IMR-90 (cell line): ENCODE measurements at regions not wholly inside any gene's neighbourhood (a gene's known extent, or its start where the extent isn't known, plus 50 kb on each side); places are given as distances from the start of the nearest gene placed in this dataset.

Experiments
- ATAC-seq: fragments of 200-7000 bp; cut with Tn5 transposase; 2 replicates; pipeline ENCODE4 v1.9.1; 2020; ENCODE audit warnings: low read depth, mild to moderate bottlenecking, moderate library complexity
- BruUV-seq: library from RNA; stranded (reverse); fragments of 400-500 nt; replicated peaks from 2 replicates; lab custom pipeline; 2021; lab: Mats Ljungman, UMichigan
- CTCF ChIA-PET: fragments of 300-600 bp; formaldehyde crosslinking; extraction: SDS; loops from one replicate; lab custom pipeline; 2021; ENCODE audit warnings: antibody characterized with exemption; lab: Yijun Ruan, JAX
- POLR2A ChIA-PET: fragments of 300-600 bp; sonication (Branson Sonifier 250); formaldehyde crosslinking; loops from one replicate; lab custom pipeline; 2022; ENCODE audit warnings: antibody characterized with exemption; ENCODE audit not compliant: unreplicated experiment; lab: Charles Lee
- DNase-seq: peaks from one replicate; pipeline ENCODE4 v3.0.0; 2013
- H2AFZ ChIP-seq: replicated peaks from 2 replicates; pipeline ENCODE3; 2013; ENCODE audit warnings: low read length, mild to moderate bottlenecking; ENCODE audit not compliant: poor library complexity
- H2AK5ac ChIP-seq: 2 replicates; pipeline ENCODE4 v1.6.1; 2013; ENCODE audit warnings: low read depth, low read length, inconsistent platforms
- H2AK9ac ChIP-seq: replicated peaks from 2 replicates; pipeline ENCODE3; 2013; ENCODE audit warnings: mild to moderate bottlenecking, low read depth, low read length, moderate library complexity; ENCODE audit not compliant: poor library complexity
- H2BK120ac ChIP-seq: 2 replicates; pipeline ENCODE4 v1.6.1; 2013; ENCODE audit warnings: low read depth, low read length, inconsistent platforms
- H2BK15ac ChIP-seq: 3 replicates; pipeline ENCODE4 v1.6.1; 2013; ENCODE audit warnings: low read depth, low read length, inconsistent platforms
- H2BK20ac ChIP-seq: 2 replicates; pipeline ENCODE4 v1.6.1; 2013; ENCODE audit warnings: low read depth, mild to moderate bottlenecking, inconsistent platforms, low read length, moderate library complexity
- H2BK5ac ChIP-seq: 2 replicates; pipeline ENCODE4 v1.6.1; 2013; ENCODE audit warnings: mild to moderate bottlenecking, low read depth, low read length, inconsistent platforms; ENCODE audit not compliant: poor library complexity, severe bottlenecking
- H3K14ac ChIP-seq: replicated peaks from 2 replicates; pipeline ENCODE4 v1.6.1; 2013; ENCODE audit warnings: low read depth, low read length, inconsistent platforms
- H3K18ac ChIP-seq: 2 replicates; pipeline ENCODE4 v1.6.1; 2013; ENCODE audit warnings: low read depth, low read length, control low read depth
- H3K23ac ChIP-seq: 2 replicates; pipeline ENCODE4 v1.6.1; 2013; ENCODE audit warnings: low read depth, low read length, inconsistent platforms
- H3K27ac ChIP-seq: 2 replicates; pipeline ENCODE4 v1.5.1; 2013; ENCODE audit warnings: mild to moderate bottlenecking, control low read depth, low read length; ENCODE audit not compliant: insufficient read depth
- H3K27me3 ChIP-seq: 2 replicates; pipeline ENCODE4 v1.6.1; 2013; ENCODE audit warnings: low read length; ENCODE audit not compliant: control insufficient read depth, insufficient read depth
- H3K36me3 ChIP-seq: 2 replicates; pipeline ENCODE4 v1.6.1; 2013; ENCODE audit warnings: low read length, mixed read lengths; ENCODE audit not compliant: control insufficient read depth, insufficient read depth
- H3K4ac ChIP-seq: 2 replicates; pipeline ENCODE4 v1.6.1; 2013; ENCODE audit warnings: low read depth, low read length, inconsistent platforms
- H3K4me1 ChIP-seq: 2 replicates; pipeline ENCODE4 v1.6.1; 2013; ENCODE audit warnings: low read length, mixed read lengths; ENCODE audit not compliant: control insufficient read depth, insufficient read depth
- H3K4me2 ChIP-seq: 2 replicates; pipeline ENCODE4 v1.6.1; 2013; ENCODE audit warnings: low read depth, mild to moderate bottlenecking, control low read depth, low read length, moderate library complexity
- H3K4me3 ChIP-seq: 2 replicates; pipeline ENCODE4 v1.5.1; 2013; ENCODE audit warnings: low read depth, mild to moderate bottlenecking, control low read depth, low read length, moderate library complexity; ENCODE audit not compliant: insufficient read depth
- H3K56ac ChIP-seq: 2 replicates; pipeline ENCODE4 v1.6.1; 2013; ENCODE audit warnings: low read length, inconsistent platforms; ENCODE audit not compliant: insufficient read depth; ENCODE audit errors: extremely low read depth
- H3K79me1 ChIP-seq, 2 experiments: 2 replicates each; pipeline ENCODE4 v1.6.1; 2013; ENCODE audit warnings: low read length in 2 of 2, inconsistent platforms in 1 of 2, low read depth in 1 of 2
- H3K9ac ChIP-seq: 2 replicates; pipeline ENCODE4 v1.6.1; 2013; ENCODE audit warnings: low read depth, low read length, control low read depth
- H3K9me1 ChIP-seq: 2 replicates; pipeline ENCODE4 v1.6.1; 2013; ENCODE audit warnings: low read length, inconsistent platforms; ENCODE audit not compliant: insufficient read depth
- H3K9me3 ChIP-seq: 2 replicates; pipeline ENCODE4 v1.6.1; 2013; ENCODE audit warnings: low read length; ENCODE audit not compliant: control insufficient read depth, insufficient read depth
- H4K20me1 ChIP-seq: 2 replicates; pipeline ENCODE4 v1.6.1; 2013; ENCODE audit warnings: low read length, inconsistent platforms; ENCODE audit not compliant: insufficient read depth
- H4K5ac ChIP-seq: 2 replicates; pipeline ENCODE4 v1.6.1; 2013; ENCODE audit warnings: mild to moderate bottlenecking, low read depth, low read length, control low read depth
- H4K8ac ChIP-seq, 2 experiments: 2 replicates each; pipeline ENCODE4 v1.6.1; 2013; ENCODE audit warnings: low read depth in 2 of 2, low read length in 2 of 2, control low read depth in 1 of 2, inconsistent platforms in 1 of 2
- H4K91ac ChIP-seq: 2 replicates; pipeline ENCODE4 v1.6.1; 2013; ENCODE audit warnings: low read depth, low read length, inconsistent platforms; ENCODE audit not compliant: insufficient read depth
- BHLHE40 ChIP-seq: fragments of 150-350 bp; IDR thresholded peaks from 2 replicates; pipeline ENCODE4 v1.6.1; 2016; ENCODE audit warnings: mild to moderate bottlenecking, low read depth, low read length
- CTCF ChIP-seq: conservative IDR thresholded peaks from 2 replicates; pipeline ENCODE4 v1.5.1; 2012; ENCODE audit warnings: mild to moderate bottlenecking, low read depth, low read length, improper control_type of control experiment
- FOS ChIP-seq: fragments of 150-350 bp; IDR thresholded peaks from 2 replicates; pipeline ENCODE4 v1.6.1; 2016; ENCODE audit warnings: low read depth, low read length
- MAZ ChIP-seq: IDR thresholded peaks from 2 replicates; pipeline ENCODE4 v1.6.1; 2012; ENCODE audit warnings: low read depth, mild to moderate bottlenecking, low read length, improper control_type of control experiment, moderate library complexity, borderline replicate concordance
- POLR2A ChIP-seq: IDR thresholded peaks from 2 replicates; pipeline ENCODE4 v1.6.1; 2012; ENCODE audit warnings: mild to moderate bottlenecking, low read depth, low read length
- RAD21 ChIP-seq: IDR thresholded peaks from 2 replicates; pipeline ENCODE4 v1.6.1; 2012; ENCODE audit warnings: low read length, improper control_type of control experiment
- WGBS, 2 experiments: methylation state at CpG; one replicate each; pipeline versions ENCODE4 v1.1.5 to v1.1.7; 2013; ENCODE audit warnings: missing lambda C conversion rate in 2 of 2; ENCODE audit not compliant: insufficient read length in 1 of 2; ENCODE audit errors: extremely low coverage in 2 of 2; 5-methylcytosine and 5-hydroxymethylcytosine counted together
- dilution Hi-C: fragments of 300-500 bp; cut with HindIII; formaldehyde crosslinking; loops from one replicate; pipeline ENCODE4 v1.14.3; 2018; ENCODE audit warnings: low sequenced_read_pairs; ENCODE audit not compliant: unreplicated experiment
- in situ Hi-C: fragments of 300-500 bp; cut with MboI; formaldehyde crosslinking; loops from 3 replicates; pipeline ENCODE4 v1.14.3; 2019; ENCODE audit warnings: low sequenced_read_pairs, inconsistent platforms, mixed read lengths
- intact Hi-C: fragments of 100-400 bp; cut with micrococcal nuclease; formaldehyde crosslinking; loops from 2 replicates; pipeline ENCODE4 v1.10.0; 2022

DNA sequence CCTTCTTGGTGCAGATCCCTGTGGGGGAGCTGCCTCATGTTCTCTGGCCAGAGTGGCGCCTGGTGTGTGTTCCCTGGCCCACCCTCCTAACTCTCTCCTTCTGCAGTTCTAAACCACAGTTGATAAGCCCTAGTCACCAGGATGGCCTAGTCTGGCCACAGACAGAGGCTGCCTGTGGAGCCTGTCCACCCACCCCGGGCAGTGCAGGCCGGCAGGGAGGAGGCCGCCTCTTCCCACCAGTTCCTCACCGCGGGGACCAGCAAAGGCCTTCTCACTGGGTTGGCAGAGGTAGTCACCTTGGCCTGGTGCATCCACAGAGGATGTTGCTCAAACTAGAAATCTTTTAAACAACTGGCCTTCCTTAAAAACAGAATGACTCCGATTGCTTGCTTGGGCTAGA lies 276.4 kb upstream of the TTC14 start:
- WGBS, 2 experiments, result 100% methylated on average over 2 of the region's 7 CpGs; no CpG with 5 or more reads in 1 of the 2 experiments
- in situ Hi-C loops (no loop called here), intact Hi-C loops (no loop called here), dilution Hi-C loops (no loop called here)
- Histone ChIP-seq H4K8ac (no peak overlapping the region), H3K4ac (no peak overlapping the region), H3K27ac (no peak overlapping the region), H3K79me1 (no peaks in the 10 kb centered on the region), H2BK120ac (no peak overlapping the region), H3K18ac (no peak overlapping the region), H3K4me1 (no peaks in the 10 kb centered on the region), H3K9me3 (no peaks in the 10 kb centered on the region), H3K4me2 (no peak overlapping the region), H2BK20ac (no peak overlapping the region), H3K14ac (no peak overlapping the region), H4K91ac (no peak overlapping the region), H2AK5ac (no peak overlapping the region), H4K5ac (no peak overlapping the region), H3K23ac (no peak overlapping the region), H3K4me3 (no peak overlapping the region), H2BK5ac (no peak overlapping the region), H2BK15ac (no peak overlapping the region), H3K56ac (no peak overlapping the region), H3K27me3 (no peaks in the 10 kb centered on the region), H3K9me1 (no peaks in the 10 kb centered on the region), H2AFZ (no peak overlapping the region), H3K36me3 (no peaks in the 10 kb centered on the region), H3K9ac (no peak overlapping the region), H2AK9ac (no peak overlapping the region), H4K20me1 (no peaks in the 10 kb centered on the region)
- TF ChIP-seq BHLHE40 (no peak), RAD21 (no peak), POLR2A (no peak), FOS (no peak), CTCF (no peak), MAZ (no peak)
- no peak for DNase-seq
- CTCF ChIA-PET, result no interaction called here
- no peak for ATAC-seq
- POLR2A ChIA-PET, result no interaction called here
- no TSS peak for BruUV-seq
